DND-41 (cell line): ENCODE measurements at regions not wholly inside any gene's neighbourhood (a gene's known extent, or its start where the extent isn't known, plus 50 kb on each side); places are given as distances from the start of the nearest gene placed in this dataset.

Experiments
- EZH2 ChIP-seq: IDR thresholded peaks from 3 replicates; pipeline ENCODE4 v1.6.1; 2012; ENCODE audit warnings: borderline replicate concordance, low read depth, mild to moderate bottlenecking, moderate library complexity, low read length, inconsistent platforms; ENCODE audit not compliant: severe bottlenecking
- TF ChIP-seq, protein P1 (sequence below): IDR thresholded peaks from 2 replicates; pipeline ENCODE4 v1.5.1; 2012; ENCODE audit warnings: borderline replicate concordance, low read length, moderate library complexity, mild to moderate bottlenecking; ENCODE audit not compliant: poor library complexity, severe bottlenecking; ENCODE audit errors: extremely low read depth

DNA sequence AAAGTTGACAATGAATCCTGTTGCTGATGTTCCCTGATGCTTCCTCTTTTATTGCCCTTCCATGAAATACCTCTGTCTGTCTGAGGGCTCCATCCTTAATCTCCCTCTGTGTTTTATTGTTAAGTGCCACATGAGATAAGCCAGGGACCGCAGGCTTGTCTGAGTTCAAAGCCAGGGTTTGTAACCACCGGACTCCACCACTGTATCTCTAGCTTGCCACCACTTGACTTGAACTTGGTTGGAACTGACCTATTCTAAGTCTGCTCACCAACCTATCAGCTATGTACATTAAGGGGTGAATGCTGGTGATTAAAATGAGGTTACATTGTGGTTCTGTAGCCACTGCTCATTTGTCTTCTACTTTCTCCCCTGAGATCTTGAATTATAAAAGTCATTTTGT is 328.5 kb upstream of the ZEB2 start:
- TF ChIP-seq, protein P1, sequence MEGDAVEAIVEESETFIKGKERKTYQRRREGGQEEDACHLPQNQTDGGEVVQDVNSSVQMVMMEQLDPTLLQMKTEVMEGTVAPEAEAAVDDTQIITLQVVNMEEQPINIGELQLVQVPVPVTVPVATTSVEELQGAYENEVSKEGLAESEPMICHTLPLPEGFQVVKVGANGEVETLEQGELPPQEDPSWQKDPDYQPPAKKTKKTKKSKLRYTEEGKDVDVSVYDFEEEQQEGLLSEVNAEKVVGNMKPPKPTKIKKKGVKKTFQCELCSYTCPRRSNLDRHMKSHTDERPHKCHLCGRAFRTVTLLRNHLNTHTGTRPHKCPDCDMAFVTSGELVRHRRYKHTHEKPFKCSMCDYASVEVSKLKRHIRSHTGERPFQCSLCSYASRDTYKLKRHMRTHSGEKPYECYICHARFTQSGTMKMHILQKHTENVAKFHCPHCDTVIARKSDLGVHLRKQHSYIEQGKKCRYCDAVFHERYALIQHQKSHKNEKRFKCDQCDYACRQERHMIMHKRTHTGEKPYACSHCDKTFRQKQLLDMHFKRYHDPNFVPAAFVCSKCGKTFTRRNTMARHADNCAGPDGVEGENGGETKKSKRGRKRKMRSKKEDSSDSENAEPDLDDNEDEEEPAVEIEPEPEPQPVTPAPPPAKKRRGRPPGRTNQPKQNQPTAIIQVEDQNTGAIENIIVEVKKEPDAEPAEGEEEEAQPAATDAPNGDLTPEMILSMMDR: no peak
- no peak for TF ChIP-seq EZH2
